Globus pallidus (tissue), 1 donor: ENCODE measurements at regions not wholly inside any gene's neighbourhood (a gene's known extent, or its start where the extent isn't known, plus 50 kb on each side); places are given as distances from the start of the nearest gene placed in this dataset.
"Not testable (repeated sequence)": the region's sequence is repeated elsewhere in the genome, so short reads cannot be mapped to it uniquely, and the experiment has no call there.

Experiments used
- DNase-seq: peaks from one replicate; pipeline ENCODE4 v3.0.0-alpha.2; 2015; ENCODE audit warnings: low spot score

GRCh38 chr13:78540058-78540457, 63.3 kb downstream of the POU4F1 start:
- DNase-seq = no peak

GRCh38 chr13:78526044-78526443, 77.3 kb downstream of the POU4F1 start:
- not testable (repeated sequence) for DNase-seq

DNA sequence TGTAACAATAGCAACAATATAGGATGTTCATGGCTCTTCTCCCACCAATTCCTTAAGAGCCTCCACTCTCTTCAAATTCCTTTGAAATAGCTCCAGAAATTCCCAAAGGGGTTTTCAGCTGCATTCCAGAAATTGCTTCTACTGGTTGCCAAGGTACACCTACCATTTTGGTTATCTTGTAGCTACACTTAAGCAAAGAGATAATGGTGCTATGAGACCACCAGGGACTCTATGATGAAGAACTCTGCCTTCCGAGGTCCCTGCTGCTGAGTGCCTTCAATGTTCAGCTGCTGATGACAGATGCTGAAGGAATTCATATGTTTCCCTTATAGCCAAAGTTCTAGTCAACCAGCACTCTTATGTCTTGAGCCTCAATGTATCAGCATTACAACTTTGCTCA, 78.4 kb downstream of the POU4F1 start:
- no peak for DNase-seq

DNA sequence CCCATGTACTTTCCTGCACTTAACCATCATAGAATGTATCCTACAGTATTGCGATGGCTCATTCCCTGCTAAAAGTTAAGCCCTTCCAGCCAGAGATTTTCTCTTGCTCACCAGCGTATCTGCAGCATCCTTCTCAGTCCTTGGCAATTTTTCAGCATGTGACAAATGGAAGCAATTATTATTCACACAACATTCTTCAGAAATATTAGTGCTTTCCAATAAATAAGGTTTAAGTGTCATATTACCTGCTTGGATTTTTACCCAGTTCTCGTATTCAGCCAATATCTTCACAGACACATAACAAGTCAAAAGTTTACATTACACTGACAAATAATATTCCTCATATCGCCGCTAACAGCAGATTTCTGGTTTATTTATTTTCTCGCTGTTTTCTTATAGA, 82.3 kb downstream of the POU4F1 start:
- no peak for DNase-seq

- no peak for DNase-seq
Measured at GRCh38 chr13:78520425-78520824, 82.9 kb downstream of the POU4F1 start.

DNA sequence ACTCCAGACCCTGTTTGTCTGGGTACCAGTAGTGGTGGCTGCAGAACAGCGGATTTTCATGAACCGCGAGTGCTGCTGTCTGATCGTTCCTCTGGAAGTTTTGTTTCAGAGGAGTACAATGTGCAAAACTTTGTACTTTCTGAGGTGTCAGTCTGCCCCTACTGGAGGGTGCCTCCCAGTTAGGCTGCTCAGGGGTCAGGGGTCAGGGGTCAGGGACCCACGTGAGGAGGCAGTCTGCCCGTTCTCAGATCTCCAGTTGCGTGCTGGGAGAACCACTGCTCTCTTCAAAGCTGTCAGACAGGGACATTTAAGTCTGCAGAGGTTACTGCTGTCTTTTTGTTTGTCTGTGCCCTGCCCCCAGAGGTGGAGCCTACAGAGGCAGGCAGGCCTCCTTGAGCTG, 84.9 kb downstream of the POU4F1 start:
- DNase-seq = not testable (repeated sequence)

- DNase-seq = no peak
Measured at GRCh38 chr13:78499802-78500201, 103.5 kb downstream of the POU4F1 start.

- no peak for DNase-seq
Measured at GRCh38 chr13:78497702-78498355, 105.5 kb downstream of the POU4F1 start.

GRCh38 chr13:78491978-78492377, 111.4 kb downstream of the POU4F1 start:
- no peak for DNase-seq

- DNase-seq = not testable (repeated sequence)
Measured at GRCh38 chr13:78490225-78490624, 113.1 kb downstream of the POU4F1 start.

GRCh38 chr13:78487707-78488106, 115.6 kb downstream of the POU4F1 start:
- no peak for DNase-seq

- no peak for DNase-seq
Measured at GRCh38 chr13:78485803-78486202, 117.5 kb downstream of the POU4F1 start.

DNA sequence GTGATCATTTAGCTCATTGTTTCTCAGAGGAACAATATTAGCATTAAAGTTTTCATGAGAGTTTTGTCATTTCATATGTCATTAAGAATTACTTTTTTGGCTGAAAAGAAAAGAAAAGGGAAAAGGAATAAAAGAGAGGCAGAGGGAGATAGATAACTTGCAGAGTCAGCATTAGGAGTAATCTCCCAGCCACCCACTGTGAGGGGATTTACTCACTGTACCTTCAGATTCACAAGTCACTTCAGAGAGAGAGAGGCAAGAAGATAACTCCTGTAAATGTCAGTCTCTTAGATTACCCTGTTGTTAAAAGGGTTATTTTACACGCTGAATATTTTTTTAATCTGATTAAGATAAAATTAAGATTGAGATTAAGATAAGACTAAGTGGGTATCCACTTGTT, 125.2 kb downstream of the POU4F1 start:
- no peak for DNase-seq

DNA sequence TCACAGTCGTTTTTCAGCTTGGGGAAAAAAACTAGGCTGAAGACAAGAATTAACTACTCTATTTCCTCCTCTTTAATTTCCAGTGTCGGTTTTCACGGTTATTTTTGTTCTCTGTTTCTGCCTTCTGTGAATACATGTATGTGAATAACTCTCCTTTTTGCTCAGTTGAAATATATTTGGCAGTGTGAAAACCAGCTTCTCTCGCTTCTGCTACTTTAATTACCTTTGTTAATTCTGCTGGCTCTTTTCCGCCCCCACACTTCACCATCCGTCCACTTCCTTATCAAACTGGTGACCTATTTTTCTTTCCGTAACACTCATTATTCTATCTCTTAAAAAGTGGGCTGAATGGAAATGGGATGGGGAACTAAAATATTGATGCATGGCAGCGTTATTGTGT, 126.4 kb downstream of the POU4F1 start:
- DNase-seq = no peak

DNA sequence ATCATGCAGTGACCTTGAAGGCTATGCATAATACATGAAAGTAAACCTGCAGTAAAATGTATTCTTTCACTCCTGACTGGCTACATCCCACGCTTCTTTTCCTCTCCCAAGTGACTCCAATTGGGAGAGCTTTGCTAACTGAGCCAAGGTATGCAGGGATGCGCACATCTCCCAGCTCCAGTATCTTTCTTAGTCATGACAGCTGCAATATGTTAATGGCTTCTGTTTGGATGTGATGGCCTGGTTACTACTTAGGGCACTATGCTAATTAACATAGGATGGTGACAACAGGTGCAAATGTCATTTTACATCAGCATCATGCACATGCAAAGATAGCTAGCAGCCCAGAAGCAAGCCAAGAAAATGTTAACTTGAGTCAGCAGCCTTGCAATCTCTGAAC, 134.7 kb downstream of the POU4F1 start:
- DNase-seq = no peak

DNA sequence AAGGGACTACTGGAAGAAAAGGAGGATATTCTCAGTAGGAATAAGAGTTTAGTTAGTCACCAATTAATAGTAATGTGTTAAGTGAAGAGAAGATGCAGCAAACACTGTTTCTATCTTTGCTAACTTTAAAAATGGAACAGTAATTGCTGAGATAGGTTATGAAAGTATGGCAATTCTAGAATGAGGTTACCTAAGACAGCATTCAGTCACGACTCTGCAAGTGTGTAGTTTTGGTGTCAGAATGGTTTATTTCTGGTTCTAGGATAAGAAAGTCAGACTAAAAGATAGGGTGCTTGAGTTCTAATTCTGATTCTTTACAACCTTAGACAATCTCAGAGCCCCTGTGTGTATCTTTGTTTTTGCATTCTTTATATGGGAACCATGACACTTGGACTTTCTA, 138.1 kb downstream of the POU4F1 start:
- no peak for DNase-seq

DNA sequence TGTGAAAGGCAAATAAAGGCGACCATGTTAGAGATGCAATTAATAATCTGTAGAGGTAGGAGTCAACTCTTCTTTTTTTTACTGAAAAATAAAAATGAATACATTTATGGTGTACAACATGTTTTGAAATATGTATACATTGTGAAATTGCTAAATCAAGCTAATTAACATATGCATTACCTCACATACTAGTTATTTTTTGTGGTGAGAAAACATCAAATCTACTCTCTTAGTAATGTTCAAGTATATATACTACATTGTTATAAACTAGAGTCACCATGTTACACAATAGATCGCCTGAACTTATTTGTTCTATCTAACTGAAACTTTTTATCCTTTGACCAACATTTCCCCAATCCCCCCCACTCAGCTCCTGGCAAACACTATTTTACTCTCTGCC, 143.2 kb downstream of the POU4F1 start:
- DNase-seq = no peak

GRCh38 chr13:78443839-78444238, 159.5 kb downstream of the POU4F1 start:
- no peak for DNase-seq

DNA sequence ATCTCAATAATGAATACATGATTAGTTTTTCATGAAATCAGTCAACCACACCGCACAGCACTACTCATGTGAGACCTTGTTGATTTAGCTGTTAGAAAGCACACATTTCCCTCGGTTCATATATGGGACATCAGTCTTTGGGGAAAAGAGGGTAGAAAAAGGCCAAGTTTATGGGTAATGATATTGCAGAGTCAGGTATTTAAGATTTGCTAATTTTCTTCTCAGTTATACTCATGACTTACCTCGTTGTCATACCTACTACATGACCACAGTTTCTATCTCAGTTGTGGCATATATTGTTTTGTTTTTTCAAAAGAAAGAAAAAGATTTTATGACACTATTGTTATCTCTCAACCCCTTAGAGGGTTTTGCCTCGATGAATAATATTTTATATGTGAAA, 165.6 kb downstream of the POU4F1 start:
- DNase-seq = no peak

- no peak for DNase-seq
Measured at GRCh38 chr13:78436311-78436710, 167.0 kb downstream of the POU4F1 start.

DNA sequence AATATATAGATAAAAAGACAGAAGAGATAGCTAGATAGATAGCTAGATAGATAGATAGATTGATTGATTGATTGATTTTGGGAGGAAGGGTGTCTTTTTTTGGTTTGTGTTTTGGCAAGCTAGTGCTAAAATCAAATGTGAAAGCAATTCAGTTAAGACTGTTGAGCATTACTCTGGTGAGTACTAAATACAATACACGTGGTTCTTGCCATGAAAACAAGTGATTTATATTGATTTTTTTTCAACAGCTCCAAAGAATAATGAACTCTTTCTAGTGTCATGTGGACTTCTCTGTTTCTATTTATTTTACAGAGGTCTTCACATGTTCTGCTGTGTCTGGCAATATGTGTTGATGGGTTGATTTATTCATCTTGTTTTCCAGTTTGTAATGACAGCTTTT, 172.0 kb downstream of the POU4F1 start:
- no peak for DNase-seq

DNA sequence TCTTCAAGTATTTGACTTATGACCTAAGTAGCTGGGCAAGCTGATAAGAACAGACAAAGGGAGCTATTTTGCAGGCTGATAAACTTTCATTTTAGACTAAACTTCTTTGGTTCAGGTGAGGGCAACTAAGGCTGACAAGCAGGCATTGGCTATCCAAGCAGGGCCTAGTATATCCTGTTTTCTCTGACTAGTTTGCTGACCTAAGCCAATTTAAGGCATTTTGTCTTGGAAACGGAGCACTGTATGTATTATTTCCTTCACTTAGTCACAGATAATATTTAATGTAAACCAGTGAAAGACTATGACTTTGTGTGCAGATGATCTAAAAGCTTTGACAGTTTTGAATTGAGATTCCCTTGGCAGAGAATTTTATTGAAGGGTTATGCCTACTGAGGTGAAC, 172.5 kb downstream of the POU4F1 start:
- DNase-seq = no peak

- no peak for DNase-seq
Measured at GRCh38 chr13:78430166-78430791, 173.1 kb downstream of the POU4F1 start.

- no peak for DNase-seq
Measured at GRCh38 chr13:78428646-78429045, 174.7 kb downstream of the POU4F1 start.
